Activated CD8-positive, alpha-beta memory T cell treated with anti-CD3 and anti-CD28 coated beads, Interleukin-2, amount 50 U/mL, for 48 hours (primary cell): ENCODE measurements at regions not wholly inside any gene's neighbourhood (a gene's known extent, or its start where the extent isn't known, plus 50 kb on each side); places are given as distances from the start of the nearest gene placed in this dataset.

ENCODE experiments used
- DNase-seq: peaks from one replicate; pipeline ENCODE4 v3.0.0-alpha.2; 2020

- DNase-seq, result no peak
Observed at GRCh38 chr2:7956126-7956689, 725.6 kb upstream of the ID2 start.

- DNase-seq, result no peak
Observed at GRCh38 chr2:7961550-7961949, 720.3 kb upstream of the ID2 start.

GRCh38 chr2:7962161-7962560, 719.7 kb upstream of the ID2 start:
- no peak for DNase-seq

- DNase-seq, result no peak
Observed at GRCh38 chr2:7963787-7964186, 718.1 kb upstream of the ID2 start.

GRCh38 chr2:7966032-7966431, 715.8 kb upstream of the ID2 start:
- DNase-seq, result no peak

GRCh38 chr2:7967707-7968405, 714.0 kb upstream of the ID2 start:
- DNase-seq, result no peak

- no peak for DNase-seq
Observed at GRCh38 chr2:7969756-7970515, 711.9 kb upstream of the ID2 start.

GRCh38 chr2:7971248-7971647, 710.6 kb upstream of the ID2 start:
- DNase-seq, result no peak

- DNase-seq, result no peak
Observed at GRCh38 chr2:7971841-7972240, 710.0 kb upstream of the ID2 start.

GRCh38 chr2:7972670-7973069, 709.2 kb upstream of the ID2 start:
- no peak for DNase-seq

- DNase-seq, result no peak
Observed at GRCh38 chr2:7973801-7974480, 707.9 kb upstream of the ID2 start.

- DNase-seq, result no peak
Observed at GRCh38 chr2:7974936-7975335, 706.9 kb upstream of the ID2 start.

GRCh38 chr2:7976206-7976605, 705.6 kb upstream of the ID2 start:
- no peak for DNase-seq

GRCh38 chr2:7977981-7978380, 703.9 kb upstream of the ID2 start:
- no peak for DNase-seq

- DNase-seq, result no peak
Observed at GRCh38 chr2:7982054-7982453, 699.8 kb upstream of the ID2 start.

- DNase-seq, result no peak
Observed at GRCh38 chr2:7983451-7983850, 698.4 kb upstream of the ID2 start.

GRCh38 chr2:7983912-7984311, 697.9 kb upstream of the ID2 start:
- DNase-seq, result no peak

GRCh38 chr2:7984693-7985353, 697.0 kb upstream of the ID2 start:
- DNase-seq, result no peak

- no peak for DNase-seq
Observed at GRCh38 chr2:7986431-7986830, 695.4 kb upstream of the ID2 start.

- DNase-seq, result no peak
Observed at GRCh38 chr2:7987992-7988391, 693.9 kb upstream of the ID2 start.

- no peak for DNase-seq
Observed at GRCh38 chr2:7988440-7988839, 693.4 kb upstream of the ID2 start.

- no peak for DNase-seq
Observed at GRCh38 chr2:7989823-7990222, 692.0 kb upstream of the ID2 start.
